Muscle of back (tissue), 3 donors: ENCODE measurements at regions not wholly inside any gene's neighbourhood (a gene's known extent, or its start where the extent isn't known, plus 50 kb on each side); places are given as distances from the start of the nearest gene placed in this dataset.

Source experiments
- DNase-seq, 3 donors: peaks; one replicate each; pipeline versions ENCODE4 v3.0.0 to v3.0.0-alpha.2; 2013

- peak in 1 of 3 donors; percentile 55 for DNase-seq
These were observed 91.0 kb downstream of the KLF12 start for GRCh38 chr13:74043237-74043636.

GRCh38 chr13:74040200-74040599 is 94.0 kb downstream of the KLF12 start:
- peak in 1 of 3 donors; percentile 42 for DNase-seq

- no peak for DNase-seq
These were observed 94.5 kb downstream of the KLF12 start for GRCh38 chr13:74039667-74040066.

GRCh38 chr13:74039154-74039553 is 95.0 kb downstream of the KLF12 start:
- DNase-seq: no peak

- DNase-seq: no peak
These were observed 96.4 kb downstream of the KLF12 start for GRCh38 chr13:74037762-74038161.

- DNase-seq: no peak
These were observed 97.8 kb downstream of the KLF12 start for GRCh38 chr13:74036373-74036772.

- DNase-seq: no peak
These were observed 98.3 kb downstream of the KLF12 start for GRCh38 chr13:74035896-74036295.

GRCh38 chr13:74032325-74032724 is 101.9 kb downstream of the KLF12 start:
- DNase-seq: peak in 2 of 3 donors; percentile 24 to 35

GRCh38 chr13:74027161-74027779 is 106.9 kb downstream of the KLF12 start:
- no peak for DNase-seq

- no peak for DNase-seq
These were observed 107.5 kb downstream of the KLF12 start for GRCh38 chr13:74026753-74027152.

GRCh38 chr13:74025369-74025768 is 108.8 kb downstream of the KLF12 start:
- no peak for DNase-seq

- DNase-seq: no peak
These were observed 109.3 kb downstream of the KLF12 start for GRCh38 chr13:74024856-74025255.

GRCh38 chr13:74024314-74024713 is 109.9 kb downstream of the KLF12 start:
- DNase-seq: no peak

- no peak for DNase-seq
These were observed 110.7 kb downstream of the KLF12 start for GRCh38 chr13:74023484-74023883.

GRCh38 chr13:74021505-74021904 is 112.7 kb downstream of the KLF12 start:
- DNase-seq: no peak

- no peak for DNase-seq
These were observed 116.2 kb downstream of the KLF12 start for GRCh38 chr13:74018062-74018431.

- DNase-seq: no peak
These were observed 116.7 kb downstream of the KLF12 start for GRCh38 chr13:74017301-74018061.

- no peak for DNase-seq
These were observed 119.1 kb downstream of the KLF12 start for GRCh38 chr13:74015137-74015536.

GRCh38 chr13:74009100-74009668 is 125.0 kb downstream of the KLF12 start:
- DNase-seq: no peak

- DNase-seq: no peak
These were observed 127.5 kb downstream of the KLF12 start for GRCh38 chr13:74006666-74007065.

GRCh38 chr13:74005320-74006157 is 128.7 kb downstream of the KLF12 start:
- no peak for DNase-seq

- DNase-seq: peak in 1 of 3 donors; percentile 50
These were observed 130.1 kb downstream of the KLF12 start for GRCh38 chr13:74004109-74004508.
